CD14-positive monocyte (primary cell): ENCODE measurements at regions not wholly inside any gene's neighbourhood (a gene's known extent, or its start where the extent isn't known, plus 50 kb on each side); places are given as distances from the start of the nearest gene placed in this dataset.

Source experiments
- DNase-seq, 3 donors: peaks; one replicate each; pipeline ENCODE4 v3.0.0-alpha.2; 2011 to 2022
- H2AFZ ChIP-seq: 2 replicates; pipeline ENCODE4 v1.6.0; 2012; ENCODE audit warnings: mild to moderate bottlenecking, low read depth, low read length, inconsistent platforms; ENCODE audit not compliant: insufficient read depth, poor library complexity, severe bottlenecking
- H3K27ac ChIP-seq, 2 donors: 1 replicate in 1 of 2; 2 replicates in 1 of 2; pipeline ENCODE4 v1.5.1; 2012 to 2013; ENCODE audit warnings: low read length in 2 of 2, control low read depth in 1 of 2, inconsistent platforms in 1 of 2, low read depth in 1 of 2, mild to moderate bottlenecking in 1 of 2
- H3K27me3 ChIP-seq, 2 donors: one replicate each; pipeline versions ENCODE4 v1.6.0 to v1.6.1; 2011 to 2013; ENCODE audit warnings: low read length in 2 of 2; ENCODE audit not compliant: control insufficient read depth in 2 of 2, insufficient read depth in 2 of 2
- H3K36me3 ChIP-seq, 2 donors: replicated peaks in 1 of 2; 1 replicate in 1 of 2; 2 replicates in 1 of 2; pipeline versions ENCODE4 v1.5.1 to v1.6.1; 2012 to 2013; ENCODE audit warnings: low read length in 2 of 2, control low read depth in 1 of 2, inconsistent platforms in 1 of 2, mild to moderate bottlenecking in 1 of 2; ENCODE audit not compliant: insufficient read depth in 2 of 2, control insufficient read depth in 1 of 2
- H3K4me1 ChIP-seq, 2 donors: 1 replicate in 1 of 2; 2 replicates in 1 of 2; pipeline versions ENCODE4 v1.5.1 to v1.6.1; 2012 to 2013; ENCODE audit warnings: low read length in 2 of 2, control low read depth in 1 of 2, inconsistent platforms in 1 of 2, mild to moderate bottlenecking in 1 of 2, moderate library complexity in 1 of 2; ENCODE audit not compliant: insufficient read depth in 2 of 2, control insufficient read depth in 1 of 2
- H3K4me2 ChIP-seq: replicated peaks from 2 replicates; pipeline ENCODE3; 2012; ENCODE audit warnings: low read length, moderate library complexity, mild to moderate bottlenecking; ENCODE audit not compliant: poor library complexity, severe bottlenecking; ENCODE audit errors: extremely low read depth
- H3K4me3 ChIP-seq, 3 experiments: fragments of 200-600 bp in 1 of 3; sonication (generic) in 1 of 3; replicated peaks in 1 of 3; 1 replicate in 2 of 3; 2 replicates in 1 of 3; pipeline ENCODE4 v1.5.1; 2011 to 2013; ENCODE audit warnings: low read length in 3 of 3, mild to moderate bottlenecking in 3 of 3, control low read depth in 2 of 3, low read depth in 2 of 3, inconsistent platforms in 1 of 3, moderate library complexity in 1 of 3
- H3K79me2 ChIP-seq: 2 replicates; pipeline ENCODE4 v1.6.0; 2012; ENCODE audit warnings: mild to moderate bottlenecking, control low read depth, inconsistent platforms, low read length, moderate library complexity; ENCODE audit not compliant: insufficient read depth
- H3K9ac ChIP-seq: 2 replicates; pipeline ENCODE4 v1.6.0; 2017; ENCODE audit warnings: low read length, mild to moderate bottlenecking; ENCODE audit not compliant: insufficient read depth, poor library complexity, severe bottlenecking
- H3K9me3 ChIP-seq, 2 donors: replicated peaks in 1 of 2; 1 replicate in 1 of 2; 2 replicates in 1 of 2; pipeline versions ENCODE4 v1.5.1 to v1.6.1; 2012 to 2013; ENCODE audit warnings: low read length in 2 of 2, control low read depth in 1 of 2; ENCODE audit not compliant: control insufficient read depth in 1 of 2, insufficient read depth in 1 of 2
- H4K20me1 ChIP-seq: 2 replicates; pipeline ENCODE4 v1.6.0; 2012; ENCODE audit warnings: mild to moderate bottlenecking, low read length, control low read depth, moderate library complexity; ENCODE audit not compliant: insufficient read depth
- H3K27ac Mint-ChIP-seq, 7 donors: one replicate each; pipeline ENCODE4 v1.8.0; 2020; ENCODE audit warnings: mild to moderate bottlenecking in 7 of 7, mixed read lengths in 7 of 7, moderate library complexity in 6 of 7, inconsistent platforms in 2 of 7
- H3K27me3 Mint-ChIP-seq, 3 donors: one replicate each; pipeline ENCODE4 v1.8.0; 2021 to 2022; ENCODE audit warnings: low read depth in 3 of 3, mild to moderate bottlenecking in 3 of 3, mixed read lengths in 3 of 3, moderate library complexity in 3 of 3, inconsistent platforms in 1 of 3
- H3K36me3 Mint-ChIP-seq, 2 donors: one replicate each; pipeline ENCODE4 v1.8.0; 2020; ENCODE audit warnings: mixed read lengths in 2 of 2, inconsistent platforms in 1 of 2, mild to moderate bottlenecking in 1 of 2
- H3K4me1 Mint-ChIP-seq: one replicate; pipeline ENCODE4 v1.8.0; 2020; ENCODE audit warnings: mild to moderate bottlenecking, mixed read lengths
- H3K4me3 Mint-ChIP-seq, 2 donors: one replicate each; pipeline ENCODE4 v1.8.0; 2020; ENCODE audit warnings: mild to moderate bottlenecking in 2 of 2, mixed read lengths in 2 of 2, moderate library complexity in 1 of 2
- H3K9me3 Mint-ChIP-seq, 7 donors: one replicate each; pipeline ENCODE4 v1.8.0; 2020 to 2022; ENCODE audit warnings: mixed read lengths in 7 of 7, mild to moderate bottlenecking in 6 of 7, moderate library complexity in 6 of 7, inconsistent platforms in 2 of 7
- WGBS: methylation state at CpG from one replicate; pipeline ENCODE4 v1.1.5; 2013; ENCODE audit warnings: missing lambda C conversion rate; ENCODE audit not compliant: insufficient coverage; 5-methylcytosine and 5-hydroxymethylcytosine counted together
- intact Hi-C, 2 donors: fragments of 100-400 bp; cut with micrococcal nuclease; formaldehyde crosslinking; loops; one replicate each; pipeline versions ENCODE4 v1.15.0 to v1.15.1; 2023
- TF ChIP-seq, protein P1 (sequence below): fragments of 200-600 bp; IDR thresholded peaks from one replicate; pipeline ENCODE4 v1.8.0; 2022; ENCODE audit warnings: antibody characterized with exemption, mild to moderate bottlenecking

DNA sequence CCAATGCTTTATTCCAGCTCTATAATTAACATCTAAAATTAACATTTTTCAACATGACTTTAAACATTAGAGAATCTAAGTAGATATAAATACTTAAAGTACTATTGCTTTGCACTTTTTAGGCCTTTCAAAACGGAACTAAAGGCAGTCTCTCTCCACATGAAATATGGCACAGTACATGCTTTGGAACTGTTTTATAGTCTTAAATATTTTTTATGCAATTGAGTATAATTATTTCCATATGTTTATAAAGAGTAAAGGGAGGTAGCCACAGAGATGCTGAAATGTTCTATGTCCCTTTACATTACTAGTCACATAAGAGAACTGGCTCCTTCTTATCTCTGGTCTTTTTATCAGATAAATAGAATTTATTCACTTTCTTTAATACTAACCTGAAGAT, 674.0 kb downstream of the PLCL1 start:
- Histone ChIP-seq H3K27ac (no peak overlapping the region), H3K4me2 (no peak overlapping the region), H4K20me1 (no peaks in the 10 kb centered on the region), H3K4me3 (no peak overlapping the region), H3K79me2 (no peaks in the 10 kb centered on the region), H3K36me3 (no peaks in the 10 kb centered on the region), H3K4me1 (no peaks in the 10 kb centered on the region), H2AFZ (no peak overlapping the region), H3K9me3 (no peaks in the 10 kb centered on the region), H3K9ac (no peak overlapping the region), H3K27me3 (no peaks in the 10 kb centered on the region)
- Mint-ChIP-seq H3K4me3 (no peak overlapping the region), H3K9me3 (no peaks in the 10 kb centered on the region), H3K27me3 (no peaks in the 10 kb centered on the region), H3K27ac (no peak overlapping the region), H3K36me3 (no peaks in the 10 kb centered on the region), H3K4me1 (no peaks in the 10 kb centered on the region)
- no peak for DNase-seq
- intact Hi-C loops: no loop called here
- TF ChIP-seq, protein P1, sequence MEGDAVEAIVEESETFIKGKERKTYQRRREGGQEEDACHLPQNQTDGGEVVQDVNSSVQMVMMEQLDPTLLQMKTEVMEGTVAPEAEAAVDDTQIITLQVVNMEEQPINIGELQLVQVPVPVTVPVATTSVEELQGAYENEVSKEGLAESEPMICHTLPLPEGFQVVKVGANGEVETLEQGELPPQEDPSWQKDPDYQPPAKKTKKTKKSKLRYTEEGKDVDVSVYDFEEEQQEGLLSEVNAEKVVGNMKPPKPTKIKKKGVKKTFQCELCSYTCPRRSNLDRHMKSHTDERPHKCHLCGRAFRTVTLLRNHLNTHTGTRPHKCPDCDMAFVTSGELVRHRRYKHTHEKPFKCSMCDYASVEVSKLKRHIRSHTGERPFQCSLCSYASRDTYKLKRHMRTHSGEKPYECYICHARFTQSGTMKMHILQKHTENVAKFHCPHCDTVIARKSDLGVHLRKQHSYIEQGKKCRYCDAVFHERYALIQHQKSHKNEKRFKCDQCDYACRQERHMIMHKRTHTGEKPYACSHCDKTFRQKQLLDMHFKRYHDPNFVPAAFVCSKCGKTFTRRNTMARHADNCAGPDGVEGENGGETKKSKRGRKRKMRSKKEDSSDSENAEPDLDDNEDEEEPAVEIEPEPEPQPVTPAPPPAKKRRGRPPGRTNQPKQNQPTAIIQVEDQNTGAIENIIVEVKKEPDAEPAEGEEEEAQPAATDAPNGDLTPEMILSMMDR: no peak
- no CpG with 5 or more reads among the region's 1 CpG for whole genome bisulfite sequencing

DNA sequence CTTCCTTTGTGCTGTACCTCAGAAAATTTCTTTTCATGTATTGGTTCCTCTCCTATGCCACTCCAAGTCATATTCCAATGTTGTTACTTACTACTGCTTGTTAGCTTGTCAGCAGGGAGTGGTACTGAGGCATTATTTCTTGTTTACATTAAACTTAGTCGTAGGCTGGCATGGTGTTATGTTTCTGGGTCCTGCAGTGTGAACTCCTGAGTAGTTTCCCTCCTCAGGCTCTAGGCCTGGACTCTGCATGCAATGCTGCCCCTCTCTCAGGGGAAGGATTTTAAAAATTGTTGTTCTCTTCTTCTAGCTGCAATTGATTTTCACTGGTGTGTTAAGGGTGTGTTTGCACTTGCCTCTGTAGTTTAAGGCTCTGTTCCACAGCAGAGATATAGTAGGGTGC, 671.6 kb downstream of the PLCL1 start:
- H3K9ac ChIP-seq: no peak overlapping the region
- no peaks in the 10 kb centered on the region for H3K27me3 ChIP-seq
- Mint-ChIP-seq H3K4me1 (no peaks in the 10 kb centered on the region), H3K36me3 (no peaks in the 10 kb centered on the region), H3K9me3 (no peaks in the 10 kb centered on the region), H3K27me3 (no peaks in the 10 kb centered on the region), H3K27ac (no peak overlapping the region), H3K4me3 (no peak overlapping the region)
- no peak overlapping the region for H3K4me2 ChIP-seq
- H3K36me3 ChIP-seq: no peaks in the 10 kb centered on the region
- no peaks in the 10 kb centered on the region for H3K4me1 ChIP-seq
- no peak overlapping the region for H3K27ac ChIP-seq
- TF ChIP-seq, protein P1: no peak
- WGBS: 60% methylated on average over 1 of the region's 1 CpG
- no peaks in the 10 kb centered on the region for H3K79me2 ChIP-seq
- no peaks in the 10 kb centered on the region for H4K20me1 ChIP-seq
- intact Hi-C loops: no loop called here
- H3K4me3 ChIP-seq: no peak overlapping the region
- no peak overlapping the region for H2AFZ ChIP-seq
- H3K9me3 ChIP-seq: no peaks in the 10 kb centered on the region
- DNase-seq: no peak
